Liver (tissue), 8 donors: ENCODE measurements at regions not wholly inside any gene's neighbourhood (a gene's known extent, or its start where the extent isn't known, plus 50 kb on each side); places are given as distances from the start of the nearest gene placed in this dataset.

Source experiments
- DNase-seq: peaks from one replicate; pipeline ENCODE4 v3.0.0-alpha.2; 2017; ENCODE audit warnings: low spot score
- H3K27ac ChIP-seq, 2 donors: one replicate each; pipeline ENCODE4 v1.7.0; 2013; ENCODE audit warnings: inconsistent platforms in 2 of 2, low read length in 2 of 2, control low read depth in 1 of 2, low read depth in 1 of 2, mild to moderate bottlenecking in 1 of 2
- H3K27me3 ChIP-seq, 4 donors: one replicate each; pipeline versions ENCODE4 v1.6.1 to v1.7.0; 2013; ENCODE audit warnings: low read length in 3 of 4, inconsistent platforms in 1 of 4, mild to moderate bottlenecking in 1 of 4, moderate library complexity in 1 of 4; ENCODE audit not compliant: control insufficient read depth in 4 of 4, insufficient read depth in 4 of 4
- H3K36me3 ChIP-seq, 4 donors: one replicate each; pipeline versions ENCODE4 v1.6.1 to v1.7.0; 2013; ENCODE audit warnings: low read length in 3 of 4, mild to moderate bottlenecking in 3 of 4, low read depth in 1 of 4, moderate library complexity in 1 of 4; ENCODE audit not compliant: control insufficient read depth in 4 of 4, insufficient read depth in 3 of 4
- H3K4me1 ChIP-seq, 4 donors: one replicate each; pipeline versions ENCODE4 v1.6.1 to v1.7.0; 2013; ENCODE audit warnings: low read length in 3 of 4, mild to moderate bottlenecking in 3 of 4, moderate library complexity in 1 of 4; ENCODE audit not compliant: control insufficient read depth in 4 of 4, insufficient read depth in 4 of 4
- H3K4me3 ChIP-seq, 3 donors: one replicate each; pipeline versions ENCODE4 v1.6.1 to v1.7.0; 2013; ENCODE audit warnings: low read length in 3 of 3, control low read depth in 1 of 3, low read depth in 1 of 3, mild to moderate bottlenecking in 1 of 3
- H3K9ac ChIP-seq, 2 donors: one replicate each; pipeline ENCODE4 v1.7.0; 2013; ENCODE audit warnings: low read length in 2 of 2, mild to moderate bottlenecking in 2 of 2, moderate library complexity in 2 of 2, control low read depth in 1 of 2, low read depth in 1 of 2
- H3K9me3 ChIP-seq, 4 donors: one replicate each; pipeline versions ENCODE4 v1.6.1 to v1.7.0; 2013; ENCODE audit warnings: low read length in 3 of 4; ENCODE audit not compliant: control insufficient read depth in 4 of 4
- EGR1 ChIP-seq, 2 donors: IDR thresholded peaks; 2 replicates each; pipeline ENCODE4 v1.6.1; 2016 to 2018; ENCODE audit warnings: antibody characterized with exemption in 2 of 2, low read depth in 2 of 2
- FOXA1 ChIP-seq: IDR thresholded peaks from 2 replicates; pipeline ENCODE4 v1.6.1; 2016; ENCODE audit warnings: antibody characterized with exemption
- FOXA2 ChIP-seq: IDR thresholded peaks from 2 replicates; pipeline ENCODE4 v1.6.1; 2016; ENCODE audit warnings: antibody characterized with exemption
- GABPA ChIP-seq, 2 donors: IDR thresholded peaks in 1 of 2; conservative IDR thresholded peaks in 1 of 2; 2 replicates each; pipeline ENCODE4 v1.6.1; 2016; ENCODE audit warnings: antibody characterized with exemption in 2 of 2, mild to moderate bottlenecking in 1 of 2, moderate library complexity in 1 of 2
- HNF4A ChIP-seq, 2 donors: conservative IDR thresholded peaks; 2 replicates each; pipeline ENCODE4 v1.6.1; 2016; ENCODE audit warnings: antibody characterized with exemption in 2 of 2, mild to moderate bottlenecking in 2 of 2
- HNF4G ChIP-seq: IDR thresholded peaks from 2 replicates; pipeline ENCODE4 v1.6.1; 2016; ENCODE audit warnings: antibody characterized with exemption
- JUND ChIP-seq, 2 donors: IDR thresholded peaks; 2 replicates each; pipeline ENCODE4 v1.6.1; 2016; ENCODE audit warnings: antibody characterized with exemption in 2 of 2
- NR2F2 ChIP-seq: IDR thresholded peaks from 2 replicates; pipeline ENCODE4 v1.6.1; 2016; ENCODE audit warnings: antibody characterized with exemption
- RAD21 ChIP-seq, 2 donors: IDR thresholded peaks; 2 replicates each; pipeline ENCODE4 v1.6.1; 2016; ENCODE audit warnings: antibody characterized with exemption in 2 of 2, mild to moderate bottlenecking in 2 of 2
- RXRA ChIP-seq, 2 donors: IDR thresholded peaks; 2 replicates each; pipeline ENCODE4 v1.6.1; 2017 to 2018; ENCODE audit warnings: antibody characterized with exemption in 2 of 2, mild to moderate bottlenecking in 1 of 2
- SP1 ChIP-seq: IDR thresholded peaks from 2 replicates; pipeline ENCODE4 v1.6.1; 2018; ENCODE audit warnings: antibody characterized with exemption, mild to moderate bottlenecking
- TAF1 ChIP-seq: conservative IDR thresholded peaks from 2 replicates; pipeline ENCODE4 v1.6.1; 2016; ENCODE audit warnings: antibody characterized with exemption, mild to moderate bottlenecking
- YY1 ChIP-seq: IDR thresholded peaks from 2 replicates; pipeline ENCODE4 v1.6.1; 2016; ENCODE audit warnings: antibody characterized with exemption, mild to moderate bottlenecking
- WGBS: extraction: QIAGEN DNeasy Blood & Tissue Kit; methylation state at CpG from one replicate; pipeline ENCODE4 v1.1.7; 2013; 5-methylcytosine and 5-hydroxymethylcytosine counted together
- TF ChIP-seq, protein P1 (sequence below): fragments of 150-350 bp; IDR thresholded peaks from 2 replicates; pipeline ENCODE4 v1.5.1; 2017; ENCODE audit warnings: improper control_type of control experiment, low read depth, low read length; ENCODE audit not compliant: missing input control
- TF ChIP-seq, protein P2 (sequence below): IDR thresholded peaks from 2 replicates; pipeline ENCODE4 v1.6.1; 2016; ENCODE audit warnings: antibody characterized with exemption
- TF ChIP-seq, protein P3 (sequence below): IDR thresholded peaks from 2 replicates; pipeline ENCODE4 v1.6.1; 2016; ENCODE audit warnings: antibody characterized with exemption
- TF ChIP-seq, protein P4 (sequence below): IDR thresholded peaks from 2 replicates; pipeline ENCODE4 v1.6.1; 2016; ENCODE audit warnings: antibody characterized with exemption
- TF ChIP-seq, protein P5 (sequence below): IDR thresholded peaks from 2 replicates; pipeline ENCODE4 v1.6.1; 2016; ENCODE audit warnings: antibody characterized with exemption, mild to moderate bottlenecking
- donor health status: healthy.
- donor health status: healthy.
- donor health status: healthy.
- donor health status: healthy.
- donor health status: healthy.

DNA sequence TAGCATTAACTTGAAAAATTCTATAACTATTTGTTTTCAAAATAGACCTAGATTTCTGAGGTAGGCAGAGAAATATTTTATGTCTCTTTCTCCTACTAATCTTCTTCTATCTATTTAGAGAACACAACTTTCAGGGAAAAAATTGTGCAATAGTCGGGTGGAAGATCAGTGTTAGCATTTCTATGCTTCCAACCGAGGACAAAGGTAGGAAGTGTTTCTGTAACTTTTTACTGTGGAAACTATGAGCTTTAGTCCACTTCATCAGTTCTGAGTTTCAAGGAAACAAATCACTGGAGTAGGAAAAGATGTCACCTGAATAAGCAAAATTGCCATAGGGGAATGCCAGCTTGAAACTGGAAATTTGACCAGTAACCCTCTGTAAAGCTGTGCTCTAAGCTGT, 207.7 kb upstream of the CTAGE1 start:
- no peak for DNase-seq
- Histone ChIP-seq H3K4me1 (peaks cover 0 to 10% (median 7%) of the 10 kb centered on the region in 4 donors), H3K36me3 (no peaks in the 10 kb centered on the region), H3K4me3 (no peak overlapping the region), H3K9me3 (no peaks in the 10 kb centered on the region), H3K27me3 (no peaks in the 10 kb centered on the region), H3K9ac (peak overlapping the region in 1 of 2 donors; percentile 39), H3K27ac (peak overlapping the region; percentile 75 to 90)
- WGBS: 30% methylated on average over 2 of the region's 2 CpGs
- TF ChIP-seq FOXA2 (peak; percentile 33), JUND (IDR thresholded peaks at IDR 0.05) (peak; percentile 74 to 96), HNF4G (peak; percentile 43), SP1 (peak; percentile 78), NR2F2 (no peak), EGR1 (IDR thresholded peaks at IDR 0.05; ENCODE audit: low read depth in 2 of 2) (peak; percentile 60 to 93), YY1 (peak; percentile 72), RXRA (IDR thresholded peaks at IDR 0.05) (peak; percentile 73 to 90), HNF4A (conservative IDR thresholded peaks at IDR 0.05) (peak; percentile 85 to 87), GABPA (IDR thresholded peaks at IDR 0.05 in 1 of 2, conservative IDR thresholded peaks at IDR 0.05 in 1 of 2) (peak in 1 of 2 donors; percentile 29), FOXA1 (no peak), RAD21 (IDR thresholded peaks at IDR 0.05) (peak; percentile 56 to 62), TAF1 (no peak)
- TF ChIP-seq, protein P1, sequence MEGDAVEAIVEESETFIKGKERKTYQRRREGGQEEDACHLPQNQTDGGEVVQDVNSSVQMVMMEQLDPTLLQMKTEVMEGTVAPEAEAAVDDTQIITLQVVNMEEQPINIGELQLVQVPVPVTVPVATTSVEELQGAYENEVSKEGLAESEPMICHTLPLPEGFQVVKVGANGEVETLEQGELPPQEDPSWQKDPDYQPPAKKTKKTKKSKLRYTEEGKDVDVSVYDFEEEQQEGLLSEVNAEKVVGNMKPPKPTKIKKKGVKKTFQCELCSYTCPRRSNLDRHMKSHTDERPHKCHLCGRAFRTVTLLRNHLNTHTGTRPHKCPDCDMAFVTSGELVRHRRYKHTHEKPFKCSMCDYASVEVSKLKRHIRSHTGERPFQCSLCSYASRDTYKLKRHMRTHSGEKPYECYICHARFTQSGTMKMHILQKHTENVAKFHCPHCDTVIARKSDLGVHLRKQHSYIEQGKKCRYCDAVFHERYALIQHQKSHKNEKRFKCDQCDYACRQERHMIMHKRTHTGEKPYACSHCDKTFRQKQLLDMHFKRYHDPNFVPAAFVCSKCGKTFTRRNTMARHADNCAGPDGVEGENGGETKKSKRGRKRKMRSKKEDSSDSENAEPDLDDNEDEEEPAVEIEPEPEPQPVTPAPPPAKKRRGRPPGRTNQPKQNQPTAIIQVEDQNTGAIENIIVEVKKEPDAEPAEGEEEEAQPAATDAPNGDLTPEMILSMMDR: no peak
- TF ChIP-seq, protein P2, sequence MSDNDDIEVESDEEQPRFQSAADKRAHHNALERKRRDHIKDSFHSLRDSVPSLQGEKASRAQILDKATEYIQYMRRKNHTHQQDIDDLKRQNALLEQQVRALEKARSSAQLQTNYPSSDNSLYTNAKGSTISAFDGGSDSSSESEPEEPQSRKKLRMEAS: peak; percentile 94
- TF ChIP-seq, protein P3, sequence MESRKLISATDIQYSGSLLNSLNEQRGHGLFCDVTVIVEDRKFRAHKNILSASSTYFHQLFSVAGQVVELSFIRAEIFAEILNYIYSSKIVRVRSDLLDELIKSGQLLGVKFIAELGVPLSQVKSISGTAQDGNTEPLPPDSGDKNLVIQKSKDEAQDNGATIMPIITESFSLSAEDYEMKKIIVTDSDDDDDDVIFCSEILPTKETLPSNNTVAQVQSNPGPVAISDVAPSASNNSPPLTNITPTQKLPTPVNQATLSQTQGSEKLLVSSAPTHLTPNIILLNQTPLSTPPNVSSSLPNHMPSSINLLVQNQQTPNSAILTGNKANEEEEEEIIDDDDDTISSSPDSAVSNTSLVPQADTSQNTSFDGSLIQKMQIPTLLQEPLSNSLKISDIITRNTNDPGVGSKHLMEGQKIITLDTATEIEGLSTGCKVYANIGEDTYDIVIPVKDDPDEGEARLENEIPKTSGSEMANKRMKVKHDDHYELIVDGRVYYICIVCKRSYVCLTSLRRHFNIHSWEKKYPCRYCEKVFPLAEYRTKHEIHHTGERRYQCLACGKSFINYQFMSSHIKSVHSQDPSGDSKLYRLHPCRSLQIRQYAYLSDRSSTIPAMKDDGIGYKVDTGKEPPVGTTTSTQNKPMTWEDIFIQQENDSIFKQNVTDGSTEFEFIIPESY: peak; percentile 52
- TF ChIP-seq, protein P4, sequence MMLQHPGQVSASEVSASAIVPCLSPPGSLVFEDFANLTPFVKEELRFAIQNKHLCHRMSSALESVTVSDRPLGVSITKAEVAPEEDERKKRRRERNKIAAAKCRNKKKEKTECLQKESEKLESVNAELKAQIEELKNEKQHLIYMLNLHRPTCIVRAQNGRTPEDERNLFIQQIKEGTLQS: peak; percentile 35
- TF ChIP-seq, protein P5, sequence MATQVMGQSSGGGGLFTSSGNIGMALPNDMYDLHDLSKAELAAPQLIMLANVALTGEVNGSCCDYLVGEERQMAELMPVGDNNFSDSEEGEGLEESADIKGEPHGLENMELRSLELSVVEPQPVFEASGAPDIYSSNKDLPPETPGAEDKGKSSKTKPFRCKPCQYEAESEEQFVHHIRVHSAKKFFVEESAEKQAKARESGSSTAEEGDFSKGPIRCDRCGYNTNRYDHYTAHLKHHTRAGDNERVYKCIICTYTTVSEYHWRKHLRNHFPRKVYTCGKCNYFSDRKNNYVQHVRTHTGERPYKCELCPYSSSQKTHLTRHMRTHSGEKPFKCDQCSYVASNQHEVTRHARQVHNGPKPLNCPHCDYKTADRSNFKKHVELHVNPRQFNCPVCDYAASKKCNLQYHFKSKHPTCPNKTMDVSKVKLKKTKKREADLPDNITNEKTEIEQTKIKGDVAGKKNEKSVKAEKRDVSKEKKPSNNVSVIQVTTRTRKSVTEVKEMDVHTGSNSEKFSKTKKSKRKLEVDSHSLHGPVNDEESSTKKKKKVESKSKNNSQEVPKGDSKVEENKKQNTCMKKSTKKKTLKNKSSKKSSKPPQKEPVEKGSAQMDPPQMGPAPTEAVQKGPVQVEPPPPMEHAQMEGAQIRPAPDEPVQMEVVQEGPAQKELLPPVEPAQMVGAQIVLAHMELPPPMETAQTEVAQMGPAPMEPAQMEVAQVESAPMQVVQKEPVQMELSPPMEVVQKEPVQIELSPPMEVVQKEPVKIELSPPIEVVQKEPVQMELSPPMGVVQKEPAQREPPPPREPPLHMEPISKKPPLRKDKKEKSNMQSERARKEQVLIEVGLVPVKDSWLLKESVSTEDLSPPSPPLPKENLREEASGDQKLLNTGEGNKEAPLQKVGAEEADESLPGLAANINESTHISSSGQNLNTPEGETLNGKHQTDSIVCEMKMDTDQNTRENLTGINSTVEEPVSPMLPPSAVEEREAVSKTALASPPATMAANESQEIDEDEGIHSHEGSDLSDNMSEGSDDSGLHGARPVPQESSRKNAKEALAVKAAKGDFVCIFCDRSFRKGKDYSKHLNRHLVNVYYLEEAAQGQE: peak; percentile 73
